Mesendoderm (in vitro differentiated cells): ENCODE measurements at regions not wholly inside any gene's neighbourhood (a gene's known extent, or its start where the extent isn't known, plus 50 kb on each side); places are given as distances from the start of the nearest gene placed in this dataset.

ENCODE experiments used
- DNase-seq: peaks from one replicate; pipeline ENCODE4 v3.0.0; 2013
- H2AK5ac ChIP-seq: 2 replicates; pipeline ENCODE4 v1.6.1; 2013; ENCODE audit warnings: low read length, inconsistent platforms
- H2BK120ac ChIP-seq: 2 replicates; pipeline ENCODE4 v1.6.1; 2013; ENCODE audit warnings: low read depth, mild to moderate bottlenecking, low read length, moderate library complexity, mixed read lengths
- H2BK15ac ChIP-seq: replicated peaks from 2 replicates; pipeline ENCODE4 v1.6.1; 2013; ENCODE audit warnings: low read depth, mild to moderate bottlenecking, moderate library complexity
- H2BK5ac ChIP-seq: 2 replicates; pipeline ENCODE4 v1.6.1; 2013; ENCODE audit warnings: low read length, inconsistent platforms
- H3K18ac ChIP-seq: 2 replicates; pipeline ENCODE4 v1.6.1; 2013; ENCODE audit warnings: mild to moderate bottlenecking, low read length, mixed read lengths
- H3K23ac ChIP-seq: one replicate; pipeline ENCODE4 v1.6.1; 2013; ENCODE audit warnings: low read length
- H3K27ac ChIP-seq: 2 replicates; pipeline ENCODE4 v1.5.1; 2013; ENCODE audit warnings: low read depth, mild to moderate bottlenecking, inconsistent platforms, low read length, moderate library complexity
- H3K27me3 ChIP-seq: 2 replicates; pipeline ENCODE4 v1.6.1; 2013; ENCODE audit warnings: low read length, control low read depth, mild to moderate bottlenecking, inconsistent platforms; ENCODE audit not compliant: insufficient read depth, poor library complexity
- H3K36me3 ChIP-seq: 2 replicates; pipeline ENCODE4 v1.6.1; 2013; ENCODE audit warnings: low read length, inconsistent platforms; ENCODE audit not compliant: control insufficient read depth, insufficient read depth
- H3K4ac ChIP-seq: one replicate; pipeline ENCODE4 v1.6.1; 2013; ENCODE audit warnings: low read depth, mild to moderate bottlenecking, low read length, moderate library complexity
- H3K4me1 ChIP-seq: 2 replicates; pipeline ENCODE4 v1.6.1; 2013; ENCODE audit warnings: low read depth, low read length, inconsistent platforms; ENCODE audit not compliant: control insufficient read depth
- H3K4me2 ChIP-seq: 2 replicates; pipeline ENCODE4 v1.6.1; 2013; ENCODE audit warnings: low read length
- H3K4me3 ChIP-seq: 2 replicates; pipeline ENCODE4 v1.5.1; 2013; ENCODE audit warnings: mild to moderate bottlenecking, low read length
- H3K56ac ChIP-seq: one replicate; pipeline ENCODE4 v1.6.1; 2013; ENCODE audit warnings: low read length
- H3K79me1 ChIP-seq: 2 replicates; pipeline ENCODE4 v1.6.1; 2013; ENCODE audit warnings: low read length, inconsistent platforms
- H3K79me2 ChIP-seq: 2 replicates; pipeline ENCODE4 v1.6.1; 2013; ENCODE audit warnings: mild to moderate bottlenecking, low read length; ENCODE audit not compliant: control insufficient read depth, insufficient read depth
- H3K9ac ChIP-seq: 2 replicates; pipeline ENCODE4 v1.6.1; 2013; ENCODE audit warnings: low read length, inconsistent platforms
- H4K5ac ChIP-seq: one replicate; pipeline ENCODE4 v1.6.1; 2013; ENCODE audit warnings: low read length
- H4K8ac ChIP-seq: one replicate; pipeline ENCODE4 v1.6.1; 2013; ENCODE audit warnings: low read depth, mild to moderate bottlenecking, control low read depth, low read length, moderate library complexity
- WGBS: extraction: QIAGEN DNeasy Blood & Tissue Kit; methylation state at CpG from one replicate; pipeline ENCODE4 v1.1.7; 2013; ENCODE audit warnings: low lambda C conversion rate, missing lambda C conversion rate; ENCODE audit not compliant: insufficient coverage; ENCODE audit errors: extremely low coverage; 5-methylcytosine and 5-hydroxymethylcytosine counted together

- Histone ChIP-seq H3K9ac (no peak overlapping the region), H3K18ac (no peak overlapping the region), H3K36me3 (no peaks in the 10 kb centered on the region), H3K79me1 (no peaks in the 10 kb centered on the region), H2BK5ac (no peak overlapping the region), H2BK120ac (no peak overlapping the region), H4K8ac (no peak overlapping the region), H3K27me3 (no peaks in the 10 kb centered on the region), H3K56ac (no peak overlapping the region), H3K27ac (no peak overlapping the region), H3K4me3 (no peak overlapping the region), H3K23ac (no peak overlapping the region), H3K4ac (no peak overlapping the region), H3K79me2 (no peaks in the 10 kb centered on the region), H2BK15ac (no peak overlapping the region), H3K4me2 (no peak overlapping the region), H4K5ac (no peak overlapping the region), H2AK5ac (no peak overlapping the region), H3K4me1 (no peaks in the 10 kb centered on the region)
- no CpG with 5 or more reads among the region's 1 CpG for WGBS
- no peak for DNase-seq
Observed at GRCh38 chr6:55017555-55018300, 156.6 kb upstream of the HCRTR2 start.

- no peaks in the 10 kb centered on the region for H3K36me3 ChIP-seq
- H3K18ac ChIP-seq, result no peak overlapping the region
- no peak overlapping the region for H2BK120ac ChIP-seq
- H3K56ac ChIP-seq, result no peak overlapping the region
- H3K9ac ChIP-seq, result no peak overlapping the region
- H3K27me3 ChIP-seq, result no peaks in the 10 kb centered on the region
- no peak overlapping the region for H3K23ac ChIP-seq
- no peak for DNase-seq
- H3K4ac ChIP-seq, result no peak overlapping the region
- no peak overlapping the region for H3K4me3 ChIP-seq
- H3K79me2 ChIP-seq, result no peaks in the 10 kb centered on the region
- no peaks in the 10 kb centered on the region for H3K79me1 ChIP-seq
- no peak overlapping the region for H2AK5ac ChIP-seq
- no peak overlapping the region for H3K4me2 ChIP-seq
- no peaks in the 10 kb centered on the region for H3K4me1 ChIP-seq
- H4K8ac ChIP-seq, result no peak overlapping the region
- no peak overlapping the region for H2BK15ac ChIP-seq
- no peak overlapping the region for H4K5ac ChIP-seq
- H2BK5ac ChIP-seq, result no peak overlapping the region
- H3K27ac ChIP-seq, result no peak overlapping the region
Observed at GRCh38 chr6:55019591-55019990, 154.7 kb upstream of the HCRTR2 start.

- H3K9ac ChIP-seq, result no peak overlapping the region
- H4K5ac ChIP-seq, result no peak overlapping the region
- no peaks in the 10 kb centered on the region for H3K79me1 ChIP-seq
- no peak overlapping the region for H3K4me3 ChIP-seq
- H3K18ac ChIP-seq, result no peak overlapping the region
- no peak overlapping the region for H4K8ac ChIP-seq
- no peak overlapping the region for H2BK15ac ChIP-seq
- WGBS, result no CpG with 5 or more reads among the region's 3 CpGs
- no peak for DNase-seq
- H3K23ac ChIP-seq, result no peak overlapping the region
- no peak overlapping the region for H2AK5ac ChIP-seq
- no peak overlapping the region for H2BK5ac ChIP-seq
- no peaks in the 10 kb centered on the region for H3K36me3 ChIP-seq
- no peaks in the 10 kb centered on the region for H3K4me1 ChIP-seq
- no peak overlapping the region for H2BK120ac ChIP-seq
- no peaks in the 10 kb centered on the region for H3K27me3 ChIP-seq
- H3K56ac ChIP-seq, result no peak overlapping the region
- H3K4me2 ChIP-seq, result no peak overlapping the region
- H3K79me2 ChIP-seq, result no peaks in the 10 kb centered on the region
- H3K27ac ChIP-seq, result no peak overlapping the region
- H3K4ac ChIP-seq, result no peak overlapping the region
Observed at GRCh38 chr6:55023230-55023629, 151.1 kb upstream of the HCRTR2 start.

GRCh38 chr6:55033016-55033546, 141.2 kb upstream of the HCRTR2 start:
- DNase-seq, result no peak
- H3K27ac ChIP-seq, result no peak overlapping the region
- no peak overlapping the region for H2BK15ac ChIP-seq
- no peak overlapping the region for H2BK120ac ChIP-seq
- no peaks in the 10 kb centered on the region for H3K27me3 ChIP-seq
- no peak overlapping the region for H3K4ac ChIP-seq
- no peaks in the 10 kb centered on the region for H3K36me3 ChIP-seq
- no peak overlapping the region for H3K9ac ChIP-seq
- no peak overlapping the region for H3K18ac ChIP-seq
- no peaks in the 10 kb centered on the region for H3K79me2 ChIP-seq
- no peak overlapping the region for H2BK5ac ChIP-seq
- no peak overlapping the region for H4K5ac ChIP-seq
- no peak overlapping the region for H3K4me3 ChIP-seq
- no peaks in the 10 kb centered on the region for H3K79me1 ChIP-seq
- no peak overlapping the region for H2AK5ac ChIP-seq
- H3K56ac ChIP-seq, result no peak overlapping the region
- no peak overlapping the region for H4K8ac ChIP-seq
- no peaks in the 10 kb centered on the region for H3K4me1 ChIP-seq
- H3K4me2 ChIP-seq, result no peak overlapping the region
- H3K23ac ChIP-seq, result no peak overlapping the region

GRCh38 chr6:55034752-55035151, 139.6 kb upstream of the HCRTR2 start:
- DNase-seq, result no peak
- H3K27ac ChIP-seq, result no peak overlapping the region

More at GRCh38 chr6:55034752-55035151, 139.6 kb upstream of the HCRTR2 start:
- H3K4me1 ChIP-seq, result no peaks in the 10 kb centered on the region
- no peaks in the 10 kb centered on the region for H3K79me2 ChIP-seq
- H3K4me3 ChIP-seq, result no peak overlapping the region
- H3K36me3 ChIP-seq, result no peaks in the 10 kb centered on the region
- no peaks in the 10 kb centered on the region for H3K79me1 ChIP-seq
- H2BK15ac ChIP-seq, result no peak overlapping the region
- H4K5ac ChIP-seq, result no peak overlapping the region
- no peak overlapping the region for H3K4me2 ChIP-seq
- no peak overlapping the region for H3K9ac ChIP-seq
- no peak overlapping the region for H3K4ac ChIP-seq
- no CpG with 5 or more reads among the region's 3 CpGs for WGBS
- H2AK5ac ChIP-seq, result no peak overlapping the region
- no peaks in the 10 kb centered on the region for H3K27me3 ChIP-seq
- no peak overlapping the region for H2BK120ac ChIP-seq
- no peak overlapping the region for H3K18ac ChIP-seq
- no peak overlapping the region for H3K56ac ChIP-seq
- no peak overlapping the region for H4K8ac ChIP-seq
- H2BK5ac ChIP-seq, result no peak overlapping the region
- H3K23ac ChIP-seq, result no peak overlapping the region
